Activated CD4-positive, alpha-beta T cell treated with anti-CD3 and anti-CD28 coated beads, Interleukin-2, amount 10 ng/mL, durations not matched to agents 24 days and 14 days (primary cell): ENCODE measurements at regions not wholly inside any gene's neighbourhood (a gene's known extent, or its start where the extent isn't known, plus 50 kb on each side); places are given as distances from the start of the nearest gene placed in this dataset.

Experiments
- DNase-seq: peaks from one replicate; pipeline ENCODE4 v3.0.0; 2022
- H3K27ac Mint-ChIP-seq: one replicate; pipeline ENCODE4 v1.8.0; 2022; ENCODE audit warnings: mild to moderate bottlenecking, mixed read lengths
- H3K27me3 Mint-ChIP-seq: one replicate; pipeline ENCODE4 v1.8.0; 2022; ENCODE audit warnings: mixed read lengths
- H3K36me3 Mint-ChIP-seq: one replicate; pipeline ENCODE4 v1.8.0; 2022; ENCODE audit warnings: low read depth, mild to moderate bottlenecking, mixed read lengths
- H3K4me1 Mint-ChIP-seq: one replicate; pipeline ENCODE4 v1.8.0; 2021; ENCODE audit warnings: mixed read lengths
- H3K4me3 Mint-ChIP-seq: one replicate; pipeline ENCODE4 v1.8.0; 2022; ENCODE audit warnings: mild to moderate bottlenecking, moderate library complexity, mixed read lengths
- H3K9me3 Mint-ChIP-seq: one replicate; pipeline ENCODE4 v1.8.0; 2021; ENCODE audit warnings: mixed read lengths
- intact Hi-C: fragments of 100-400 bp; cut with micrococcal nuclease; formaldehyde crosslinking; loops from one replicate; pipeline ENCODE4 v1.15.1; 2023

GRCh38 chr6:169991031-169991390 lies 239.6 kb downstream of the ERMARD start:
- DNase-seq, result no peak
- Mint-ChIP-seq H3K27me3 (peaks cover 6% of the 10 kb centered on the region), H3K4me3 (no peak overlapping the region), H3K36me3 (no peaks in the 10 kb centered on the region), H3K27ac (no peak overlapping the region), H3K9me3 (no peaks in the 10 kb centered on the region), H3K4me1 (peaks cover 20% of the 10 kb centered on the region)
- intact Hi-C loops, result loop anchor here (5.0 kb wide), 1 partner anchor 96 kb away; no protein-coding TSS in a partner anchor

DNA sequence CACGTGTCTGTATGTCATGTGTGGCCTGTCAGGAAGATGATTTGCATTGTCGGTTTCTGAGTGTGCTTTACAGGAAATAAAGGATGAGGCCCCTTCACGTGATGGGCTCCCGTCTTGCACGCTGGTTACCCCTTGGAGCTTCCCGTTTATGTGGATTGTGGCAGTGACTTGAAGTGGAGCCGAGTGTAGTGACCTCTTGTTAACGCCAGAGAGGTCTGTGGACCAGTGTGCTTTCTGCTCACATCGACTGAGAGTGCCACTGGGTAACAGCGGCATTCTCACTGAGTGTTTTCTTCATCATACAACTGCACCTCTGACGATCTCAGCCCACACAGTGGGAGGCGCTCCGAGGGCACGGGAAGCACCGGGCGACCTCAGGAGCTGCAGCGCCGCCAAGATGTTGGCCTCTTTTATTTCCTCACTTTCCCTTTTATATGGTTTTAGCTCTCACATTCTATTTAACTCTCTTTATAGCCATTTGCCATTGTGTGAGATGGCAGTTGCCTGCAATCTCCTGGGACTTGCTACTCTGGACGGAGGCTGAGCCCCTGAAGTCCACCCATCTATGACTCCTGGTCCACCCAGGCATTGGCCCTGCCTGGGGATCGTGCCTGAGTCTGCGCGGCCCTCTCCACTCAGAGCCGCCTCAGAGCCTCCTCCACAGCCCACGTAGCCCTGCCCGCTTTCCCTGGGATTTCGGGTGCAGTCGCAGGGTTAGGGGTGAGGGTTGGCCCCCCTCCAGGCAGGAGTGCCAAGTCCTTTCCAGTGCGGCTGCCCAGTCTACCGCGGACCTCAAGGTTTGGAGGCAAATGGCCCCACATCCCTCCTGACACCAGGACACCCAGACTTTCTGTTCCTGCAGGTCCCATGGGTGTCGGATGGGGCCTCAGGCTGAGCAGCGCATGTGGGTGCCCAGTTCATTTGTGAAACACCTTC lies 238.9 kb downstream of the ERMARD start:
- intact Hi-C loops, result loop anchor here (1.0 to 5.0 kb wide), 2 partner anchors 97 to 527 kb away; no protein-coding TSS in a partner anchor
- H3K27ac Mint-ChIP-seq, result peak overlapping the region; percentile 77
- peaks cover 6% of the 10 kb centered on the region for H3K27me3 Mint-ChIP-seq
- H3K4me3 Mint-ChIP-seq, result peak overlapping the region; percentile 69
- H3K4me1 Mint-ChIP-seq, result peaks cover 20% of the 10 kb centered on the region
- no peaks in the 10 kb centered on the region for H3K9me3 Mint-ChIP-seq
- no peaks in the 10 kb centered on the region for H3K36me3 Mint-ChIP-seq
- peak; percentile 82 for DNase-seq

GRCh38 chr6:169989594-169989993 lies 238.2 kb downstream of the ERMARD start:
- Mint-ChIP-seq H3K4me1 (peaks cover 20% of the 10 kb centered on the region), H3K36me3 (no peaks in the 10 kb centered on the region), H3K27ac (peak overlapping the region; percentile 27), H3K9me3 (no peaks in the 10 kb centered on the region), H3K27me3 (peaks cover 3% of the 10 kb centered on the region), H3K4me3 (peak overlapping the region; percentile 69)
- intact Hi-C loops, result no loop called here
- no peak for DNase-seq

DNA sequence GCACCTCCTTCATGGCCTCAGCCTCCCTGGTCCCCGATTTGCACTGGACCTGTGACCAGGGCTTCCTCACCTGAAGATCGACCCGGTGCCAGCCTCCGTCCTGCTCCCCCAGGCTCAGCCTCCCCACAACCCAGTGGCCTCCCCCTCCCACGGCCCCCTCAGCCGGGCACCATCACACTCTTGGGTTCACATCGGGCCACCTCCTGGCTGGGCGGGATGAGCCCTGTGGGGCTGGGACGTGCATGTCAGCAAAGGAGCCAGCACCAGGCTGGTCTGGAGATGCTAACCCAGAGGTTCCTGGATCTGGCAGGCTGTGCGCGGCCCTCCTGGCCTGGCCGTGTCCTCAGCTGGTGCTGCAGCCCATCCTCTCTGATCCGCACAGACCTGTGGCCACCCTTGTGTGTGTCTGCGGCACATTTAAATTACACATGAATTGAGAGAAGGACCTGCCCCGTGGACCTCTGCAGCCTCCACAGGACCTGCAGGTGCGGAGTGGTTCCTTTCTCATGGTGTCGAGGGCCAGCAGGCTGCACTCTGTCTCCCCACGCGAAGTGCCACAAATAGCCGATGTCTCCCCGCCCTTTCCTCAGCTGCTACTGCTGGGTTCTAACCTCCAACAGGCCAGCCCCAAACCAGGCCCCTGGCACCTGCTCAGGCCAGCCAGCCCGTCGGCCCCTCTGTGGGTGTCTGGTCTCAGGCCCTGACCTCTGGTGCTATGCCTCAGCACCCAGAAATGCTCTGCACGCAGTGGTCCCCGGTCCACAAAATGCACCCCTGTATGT lies 237.5 kb downstream of the ERMARD start:
- no peak for DNase-seq
- H3K36me3 Mint-ChIP-seq, result no peaks in the 10 kb centered on the region
- intact Hi-C loops, result no loop called here
- peaks cover 2% of the 10 kb centered on the region for H3K27me3 Mint-ChIP-seq
- H3K4me3 Mint-ChIP-seq, result no peak overlapping the region
- H3K4me1 Mint-ChIP-seq, result peaks cover 20% of the 10 kb centered on the region
- no peaks in the 10 kb centered on the region for H3K9me3 Mint-ChIP-seq
- H3K27ac Mint-ChIP-seq, result no peak overlapping the region

GRCh38 chr6:169986848-169987498 lies 235.6 kb downstream of the ERMARD start:
- no peaks in the 10 kb centered on the region for H3K9me3 Mint-ChIP-seq
- peaks cover 2% of the 10 kb centered on the region for H3K27me3 Mint-ChIP-seq
- intact Hi-C loops, result no loop called here
- H3K4me1 Mint-ChIP-seq, result peaks cover 16% of the 10 kb centered on the region
- no peaks in the 10 kb centered on the region for H3K36me3 Mint-ChIP-seq
- H3K27ac Mint-ChIP-seq, result no peak overlapping the region
- DNase-seq, result no peak
- H3K4me3 Mint-ChIP-seq, result no peak overlapping the region

DNA sequence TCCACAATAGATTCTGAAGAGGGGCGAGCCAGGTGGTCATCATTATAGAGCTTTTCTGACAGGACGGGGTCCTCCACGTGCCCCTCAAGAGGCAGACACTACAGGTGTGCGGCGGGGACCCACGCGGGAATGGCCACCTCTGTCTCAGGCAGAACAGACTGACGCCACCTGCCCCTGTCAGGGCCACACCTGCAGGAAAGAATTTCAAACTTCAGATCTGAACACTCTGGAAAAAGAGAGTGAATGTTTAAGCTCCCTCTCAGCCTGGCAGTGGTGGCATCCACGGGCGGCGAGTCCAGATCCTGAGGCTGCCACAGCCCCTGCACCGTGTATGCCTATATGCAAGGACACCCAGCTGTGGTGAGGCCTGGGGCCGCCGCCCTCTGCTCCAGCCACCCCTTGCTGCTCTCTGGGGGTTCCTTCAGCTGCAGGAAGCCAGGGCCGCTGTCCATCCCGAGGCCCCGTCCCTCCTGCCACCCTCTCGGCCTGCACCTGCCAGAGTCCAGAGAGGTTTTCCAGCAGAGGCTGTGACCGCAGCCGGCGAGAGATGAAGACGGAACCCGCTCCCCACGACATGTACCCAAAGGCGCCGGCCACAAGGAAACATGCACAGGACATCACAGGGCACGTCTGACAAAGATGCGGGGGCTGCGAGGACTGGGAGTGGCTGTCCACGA lies 234.9 kb downstream of the ERMARD start:
- no peak overlapping the region for H3K4me3 Mint-ChIP-seq
- no peaks in the 10 kb centered on the region for H3K9me3 Mint-ChIP-seq
- no peak overlapping the region for H3K27ac Mint-ChIP-seq
- intact Hi-C loops, result no loop called here
- no peaks in the 10 kb centered on the region for H3K27me3 Mint-ChIP-seq
- no peaks in the 10 kb centered on the region for H3K36me3 Mint-ChIP-seq
- peaks cover 14% of the 10 kb centered on the region for H3K4me1 Mint-ChIP-seq
- no peak for DNase-seq

DNA sequence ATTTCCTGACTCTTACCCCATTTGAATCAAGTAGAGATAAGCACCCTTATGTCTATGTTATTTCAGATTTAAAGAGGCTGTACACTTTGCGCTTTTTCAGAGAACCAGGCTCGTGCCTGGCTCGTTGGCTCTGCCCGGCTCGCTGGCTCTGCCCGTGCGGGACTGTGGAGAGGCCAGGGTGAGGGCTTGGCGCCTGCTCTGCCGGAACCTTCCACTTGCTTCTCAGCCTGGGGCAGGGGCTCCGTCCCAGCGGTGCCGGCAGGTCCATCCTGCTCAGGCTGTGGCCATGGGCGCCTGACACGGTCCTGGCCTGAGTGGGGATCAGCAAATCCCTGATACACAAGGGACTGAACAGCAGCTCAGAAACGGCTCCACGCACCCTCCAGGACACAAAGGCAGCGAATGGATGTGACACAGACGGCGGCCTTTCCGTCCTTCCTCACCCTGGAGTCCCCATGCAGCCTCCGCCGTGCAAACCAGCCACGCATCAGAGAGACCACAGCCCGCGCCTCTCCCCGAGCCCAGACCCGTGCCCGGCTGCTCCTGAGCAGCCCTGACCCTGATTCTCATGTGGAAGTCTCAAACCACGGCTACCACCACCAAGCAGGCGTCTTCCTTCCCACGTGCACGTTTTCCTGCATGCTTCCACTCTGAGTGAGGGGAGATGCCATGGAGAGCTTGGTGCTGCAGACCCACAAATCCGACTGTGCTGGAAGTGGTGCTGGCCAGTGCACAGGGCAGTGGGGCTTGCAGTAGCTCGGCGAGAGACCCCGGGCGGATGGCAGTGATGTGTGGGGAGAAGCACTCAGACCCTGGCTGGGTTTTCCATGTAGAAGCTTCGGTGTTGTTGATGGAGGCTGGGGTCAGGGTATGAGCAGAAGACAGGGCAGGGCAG lies 233.9 kb downstream of the ERMARD start:
- intact Hi-C loops, result no loop called here
- no peak for DNase-seq
- no peak overlapping the region for H3K4me3 Mint-ChIP-seq
- no peaks in the 10 kb centered on the region for H3K9me3 Mint-ChIP-seq
- H3K27me3 Mint-ChIP-seq, result no peaks in the 10 kb centered on the region
- H3K36me3 Mint-ChIP-seq, result no peaks in the 10 kb centered on the region
- H3K27ac Mint-ChIP-seq, result no peak overlapping the region
- H3K4me1 Mint-ChIP-seq, result peaks cover 11% of the 10 kb centered on the region

DNA sequence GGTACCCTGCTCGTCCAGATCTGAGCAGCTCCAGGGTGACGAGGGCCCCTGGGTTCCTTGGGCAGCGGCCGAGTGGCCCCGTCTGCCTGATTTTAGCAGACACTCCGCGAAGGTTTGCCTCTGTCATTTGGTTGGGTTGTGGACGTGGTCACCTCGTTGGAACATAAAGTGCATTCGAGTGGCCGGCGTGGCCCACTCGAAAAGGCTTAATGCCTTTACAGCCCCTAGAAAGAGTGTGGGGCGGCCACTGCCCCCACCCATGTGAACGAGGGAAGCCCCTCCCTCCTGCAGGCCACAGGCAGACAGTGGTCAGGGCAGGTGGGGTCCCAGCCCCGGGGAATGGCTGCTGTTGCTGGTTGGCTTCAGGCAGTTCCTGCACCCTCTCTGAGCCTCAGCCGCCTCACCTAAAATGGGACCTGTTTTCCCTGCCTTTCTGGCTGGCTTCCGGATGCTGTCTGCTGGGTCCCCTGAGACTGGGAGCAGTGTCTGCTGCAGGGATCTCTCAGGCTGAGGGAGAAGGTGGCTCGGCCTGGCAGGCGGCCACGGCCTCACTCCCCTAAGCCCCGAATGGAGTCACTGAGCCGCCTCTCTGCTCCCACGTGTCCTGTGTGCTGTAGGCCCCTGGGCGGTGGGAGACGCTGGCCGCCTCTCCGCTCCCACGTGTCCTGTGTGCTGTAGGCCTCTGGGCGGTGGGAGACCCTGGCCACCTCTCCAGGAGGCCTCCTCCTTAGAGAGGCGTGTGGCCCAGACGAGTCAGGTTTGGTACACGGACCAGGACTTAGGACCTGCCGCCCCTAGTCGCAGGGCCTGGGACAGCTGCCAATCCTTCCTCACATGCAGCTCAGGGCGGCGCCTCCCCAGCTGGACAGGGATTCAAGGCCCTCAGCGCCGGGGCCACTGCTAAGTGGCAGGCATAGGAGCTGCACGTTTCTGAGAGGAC lies 233.0 kb downstream of the ERMARD start:
- Mint-ChIP-seq H3K27ac (no peak overlapping the region), H3K36me3 (no peaks in the 10 kb centered on the region), H3K4me3 (no peak overlapping the region), H3K4me1 (peaks cover 2% of the 10 kb centered on the region), H3K27me3 (no peaks in the 10 kb centered on the region), H3K9me3 (no peaks in the 10 kb centered on the region)
- no peak for DNase-seq
- intact Hi-C loops, result no loop called here

GRCh38 chr6:169983651-169984050 lies 232.2 kb downstream of the ERMARD start:
- Mint-ChIP-seq H3K4me3 (no peak overlapping the region), H3K27ac (no peak overlapping the region), H3K36me3 (no peaks in the 10 kb centered on the region), H3K9me3 (no peaks in the 10 kb centered on the region), H3K4me1 (no peaks in the 10 kb centered on the region), H3K27me3 (no peaks in the 10 kb centered on the region)
- intact Hi-C loops, result no loop called here
- DNase-seq, result no peak

- Mint-ChIP-seq H3K27me3 (no peaks in the 10 kb centered on the region), H3K36me3 (no peaks in the 10 kb centered on the region), H3K4me1 (no peaks in the 10 kb centered on the region), H3K27ac (no peak overlapping the region), H3K4me3 (no peak overlapping the region), H3K9me3 (no peaks in the 10 kb centered on the region)
- intact Hi-C loops, result no loop called here
- no peak for DNase-seq
Measured at GRCh38 chr6:169982461-169983386, 231.3 kb downstream of the ERMARD start.

DNA sequence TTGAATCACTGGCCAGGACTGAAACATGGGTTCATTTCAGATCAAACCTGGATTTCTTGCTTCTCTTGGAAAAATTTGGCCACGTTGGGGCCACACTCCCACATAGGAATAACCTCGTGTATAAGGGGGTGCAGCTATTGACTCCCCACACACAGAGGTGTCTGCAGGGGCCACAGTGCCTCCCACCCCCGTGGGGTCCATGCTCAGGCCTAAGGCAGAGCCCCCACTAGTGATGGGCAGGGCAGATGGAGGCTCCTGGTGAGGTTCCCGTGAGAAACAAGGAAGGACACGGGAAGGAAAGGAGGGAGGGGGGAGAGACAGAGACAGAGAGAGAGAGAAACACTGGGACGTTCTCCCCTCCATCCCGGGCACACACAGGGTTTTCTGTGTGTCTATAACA lies 230.5 kb downstream of the ERMARD start:
- intact Hi-C loops, result no loop called here
- Mint-ChIP-seq H3K27ac (no peak overlapping the region), H3K4me3 (no peak overlapping the region), H3K9me3 (no peaks in the 10 kb centered on the region), H3K4me1 (no peaks in the 10 kb centered on the region), H3K27me3 (no peaks in the 10 kb centered on the region), H3K36me3 (no peaks in the 10 kb centered on the region)
- no peak for DNase-seq
